Subcutaneous abdominal adipose tissue (tissue), 5 donors: ENCODE measurements at regions not wholly inside any gene's neighbourhood (a gene's known extent, or its start where the extent isn't known, plus 50 kb on each side); places are given as distances from the start of the nearest gene placed in this dataset.
"Not testable (repeated sequence)": the region's sequence is repeated elsewhere in the genome, so short reads cannot be mapped to it uniquely, and the experiment has no call there.

ENCODE experiments used
- H3K27ac ChIP-seq: one replicate; pipeline ENCODE4 v1.7.0; 2013; ENCODE audit warnings: low read depth, mild to moderate bottlenecking, inconsistent platforms, low read length, moderate library complexity
- H3K27me3 ChIP-seq, 5 donors: one replicate each; pipeline ENCODE4 v1.7.0; 2013; ENCODE audit warnings: low read length in 5 of 5, inconsistent platforms in 1 of 5; ENCODE audit not compliant: control insufficient read depth in 5 of 5, insufficient read depth in 4 of 5
- H3K36me3 ChIP-seq, 5 donors: one replicate each; pipeline ENCODE4 v1.7.0; 2013; ENCODE audit warnings: low read length in 5 of 5; ENCODE audit not compliant: control insufficient read depth in 5 of 5, insufficient read depth in 5 of 5
- H3K4me1 ChIP-seq, 5 donors: one replicate each; pipeline ENCODE4 v1.7.0; 2013; ENCODE audit warnings: low read length in 5 of 5, mild to moderate bottlenecking in 3 of 5, moderate library complexity in 1 of 5; ENCODE audit not compliant: control insufficient read depth in 5 of 5, insufficient read depth in 5 of 5
- H3K4me3 ChIP-seq, 5 donors: one replicate each; pipeline ENCODE4 v1.7.0; 2013; ENCODE audit warnings: low read length in 5 of 5, low read depth in 1 of 5
- H3K9ac ChIP-seq, 5 donors: one replicate each; pipeline ENCODE4 v1.7.0; 2013; ENCODE audit warnings: low read length in 5 of 5, mild to moderate bottlenecking in 4 of 5, moderate library complexity in 3 of 5
- H3K9me3 ChIP-seq, 5 donors: one replicate each; pipeline ENCODE4 v1.7.0; 2013; ENCODE audit warnings: low read length in 5 of 5; ENCODE audit not compliant: control insufficient read depth in 5 of 5
- donor health status: healthy.
- donor health status: healthy.
- donor health status: healthy.
- donor health status: healthy.
- donor health status: healthy.

DNA sequence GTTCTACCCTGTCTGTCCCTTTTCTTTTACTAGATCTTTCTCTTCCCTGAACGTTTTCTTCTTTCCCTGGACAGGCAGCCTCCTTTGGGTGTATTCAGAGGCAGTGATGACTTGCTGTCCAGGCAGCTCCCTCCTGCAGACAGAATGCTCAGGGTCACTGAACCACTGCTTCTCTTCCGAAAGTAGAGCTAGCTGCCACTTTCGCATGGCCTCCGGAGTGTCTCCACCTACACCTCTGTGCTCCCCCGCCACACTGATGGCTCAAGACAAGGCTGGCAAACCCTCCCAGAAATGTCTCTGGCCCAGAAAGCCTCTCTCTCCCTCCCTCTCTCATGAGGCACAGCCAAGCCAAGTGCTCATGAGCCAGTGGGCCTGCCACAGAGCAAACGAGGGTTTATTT lies 207.8 kb downstream of the CDRT15L2 start:
- Histone ChIP-seq H3K27ac (no peak overlapping the region), H3K4me3 (no peak overlapping the region), H3K36me3 (no peaks in the 10 kb centered on the region), H3K9ac (no peak overlapping the region), H3K27me3 (peaks cover 0 to 16% (median 7%) of the 10 kb centered on the region in 5 donors), H3K4me1 (peaks cover 0 to 6% (median 0%) of the 10 kb centered on the region in 5 donors), H3K9me3 (no peaks in the 10 kb centered on the region)

- H3K4me1 ChIP-seq = no peaks in the 10 kb centered on the region
- H3K9me3 ChIP-seq = no peaks in the 10 kb centered on the region
- H3K9ac ChIP-seq = no peak overlapping the region
- no peaks in the 10 kb centered on the region for H3K36me3 ChIP-seq
- no peak overlapping the region for H3K4me3 ChIP-seq
- H3K27ac ChIP-seq = no peak overlapping the region
- H3K27me3 ChIP-seq = no peaks in the 10 kb centered on the region
Measured at GRCh38 chr17:20791626-20792025, 212.1 kb downstream of the CDRT15L2 start.

GRCh38 chr17:20794532-20794931 lies 215.0 kb downstream of the CDRT15L2 start:
- not testable (repeated sequence) for H3K4me3 ChIP-seq, H3K27ac ChIP-seq, H3K4me1 ChIP-seq, H3K9ac ChIP-seq, H3K9me3 ChIP-seq, H3K27me3 ChIP-seq, H3K36me3 ChIP-seq

DNA sequence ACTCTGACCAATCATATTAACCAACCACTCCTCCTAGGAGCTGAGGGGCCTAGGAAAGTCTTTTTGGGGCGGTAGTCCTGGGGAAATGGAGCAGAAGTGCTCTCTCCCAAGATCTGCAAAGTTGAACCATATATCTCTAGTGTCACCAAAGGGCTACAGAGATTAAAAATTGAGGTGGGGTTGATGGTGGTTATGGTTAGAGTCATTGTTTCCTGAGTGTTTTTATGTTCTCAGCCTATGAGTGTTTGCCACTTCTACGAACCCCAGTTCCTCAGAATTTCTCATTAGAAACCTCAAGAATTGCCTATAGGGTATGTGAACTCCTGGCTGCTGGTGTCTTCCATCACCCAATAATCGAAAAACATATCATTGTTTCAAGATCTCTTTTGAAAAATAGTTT lies 217.8 kb downstream of the CDRT15L2 start:
- no peak overlapping the region for H3K9ac ChIP-seq
- H3K4me1 ChIP-seq = no peaks in the 10 kb centered on the region
- H3K27ac ChIP-seq = no peak overlapping the region
- H3K4me3 ChIP-seq = no peak overlapping the region
- H3K36me3 ChIP-seq = no peaks in the 10 kb centered on the region
- no peaks in the 10 kb centered on the region for H3K9me3 ChIP-seq
- peaks cover 0 to 2% (median 0%) of the 10 kb centered on the region in 5 donors for H3K27me3 ChIP-seq

DNA sequence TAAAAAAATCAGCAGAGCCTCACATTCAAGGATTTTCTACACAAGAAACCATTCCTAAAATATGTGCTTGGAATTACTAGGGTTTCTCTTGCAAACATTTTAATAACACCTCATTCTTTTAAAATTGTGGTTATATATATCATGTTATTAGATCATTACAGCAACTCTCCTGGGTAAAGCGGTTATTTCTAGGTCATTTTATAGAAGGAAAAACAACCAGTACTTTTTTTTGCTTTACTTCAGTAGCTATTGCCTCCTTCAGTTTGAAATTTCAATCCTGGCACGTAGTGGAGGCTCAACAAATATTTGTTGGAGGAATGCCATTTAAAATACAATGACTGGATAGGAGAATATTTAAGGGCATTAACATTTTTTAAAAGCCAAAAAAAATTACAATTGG lies 220.6 kb downstream of the CDRT15L2 start:
- no peaks in the 10 kb centered on the region for H3K4me1 ChIP-seq
- no peak overlapping the region for H3K4me3 ChIP-seq
- H3K27ac ChIP-seq = no peak overlapping the region
- H3K27me3 ChIP-seq = peaks cover 0 to 2% (median 0%) of the 10 kb centered on the region in 5 donors
- no peak overlapping the region for H3K9ac ChIP-seq
- no peaks in the 10 kb centered on the region for H3K9me3 ChIP-seq
- H3K36me3 ChIP-seq = no peaks in the 10 kb centered on the region

- H3K4me3 ChIP-seq = no peak overlapping the region
- peaks cover 0 to 5% (median 0%) of the 10 kb centered on the region in 5 donors for H3K9me3 ChIP-seq
- H3K36me3 ChIP-seq = no peaks in the 10 kb centered on the region
- no peak overlapping the region for H3K9ac ChIP-seq
- H3K4me1 ChIP-seq = no peaks in the 10 kb centered on the region
- no peak overlapping the region for H3K27ac ChIP-seq
- H3K27me3 ChIP-seq = no peaks in the 10 kb centered on the region
Measured at GRCh38 chr17:20805751-20806150, 226.2 kb downstream of the CDRT15L2 start.

DNA sequence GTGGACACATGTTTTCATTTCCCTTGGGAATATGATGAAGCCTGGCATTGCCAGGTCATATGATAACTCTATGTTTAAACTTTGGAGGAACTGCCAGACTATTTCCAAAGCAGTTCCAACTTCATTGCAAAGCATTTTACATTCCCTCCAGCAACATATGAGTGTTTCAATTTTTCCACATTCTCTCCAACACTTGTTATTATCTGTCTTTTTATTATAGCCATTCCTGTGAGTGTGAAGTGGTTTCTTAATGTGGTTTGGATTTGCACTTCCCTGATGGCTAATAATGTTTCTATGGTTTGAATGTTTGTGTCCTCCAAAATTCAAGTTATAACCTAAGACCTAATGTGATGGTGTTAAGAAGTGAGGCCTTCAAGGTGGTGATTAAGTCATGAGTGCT lies 228.0 kb downstream of the CDRT15L2 start:
- H3K27me3 ChIP-seq, H3K9me3 ChIP-seq, H3K9ac ChIP-seq, H3K36me3 ChIP-seq, H3K27ac ChIP-seq, H3K4me3 ChIP-seq, H3K4me1 ChIP-seq: not testable (repeated sequence)

- H3K27ac ChIP-seq, H3K36me3 ChIP-seq, H3K27me3 ChIP-seq, H3K9me3 ChIP-seq, H3K4me1 ChIP-seq, H3K4me3 ChIP-seq, H3K9ac ChIP-seq: not testable (repeated sequence)
Measured at GRCh38 chr17:20815410-20815809, 227.4 kb downstream of the USP22 start.

GRCh38 chr17:20823905-20824304 lies 218.9 kb downstream of the USP22 start:
- Histone ChIP-seq H3K27me3 (peaks cover 0 to 3% (median 0%) of the 10 kb centered on the region in 5 donors), H3K27ac (no peak overlapping the region), H3K4me1 (no peaks in the 10 kb centered on the region), H3K36me3 (no peaks in the 10 kb centered on the region), H3K4me3 (no peak overlapping the region), H3K9ac (no peak overlapping the region), H3K9me3 (peaks cover 0 to 4% (median 3%) of the 10 kb centered on the region in 5 donors)

DNA sequence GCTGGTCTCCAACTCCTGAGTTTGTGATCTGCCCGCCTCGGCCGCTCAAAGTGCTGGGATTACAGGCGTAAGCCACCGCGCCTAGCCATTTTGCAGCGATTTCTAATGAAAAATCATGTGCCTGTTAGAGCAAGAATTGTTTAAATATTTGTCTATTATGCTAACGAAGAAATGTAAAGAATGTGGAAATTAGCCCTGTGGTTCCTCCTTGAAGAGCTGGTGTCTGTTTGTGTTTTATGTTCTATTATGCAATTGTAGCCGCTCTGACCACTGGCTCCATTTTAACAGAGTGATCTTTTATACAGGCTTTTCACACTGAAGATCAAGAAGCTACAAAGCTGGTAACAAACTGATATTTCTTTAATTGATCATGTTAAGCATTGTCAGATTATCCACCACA lies 217.3 kb downstream of the USP22 start:
- H3K36me3 ChIP-seq = no peaks in the 10 kb centered on the region
- H3K9me3 ChIP-seq = peaks cover 0 to 4% (median 3%) of the 10 kb centered on the region in 5 donors
- H3K4me3 ChIP-seq = no peak overlapping the region
- peaks cover 0 to 3% (median 0%) of the 10 kb centered on the region in 5 donors for H3K27me3 ChIP-seq
- no peaks in the 10 kb centered on the region for H3K4me1 ChIP-seq
- H3K27ac ChIP-seq = no peak overlapping the region
- H3K9ac ChIP-seq = no peak overlapping the region

DNA sequence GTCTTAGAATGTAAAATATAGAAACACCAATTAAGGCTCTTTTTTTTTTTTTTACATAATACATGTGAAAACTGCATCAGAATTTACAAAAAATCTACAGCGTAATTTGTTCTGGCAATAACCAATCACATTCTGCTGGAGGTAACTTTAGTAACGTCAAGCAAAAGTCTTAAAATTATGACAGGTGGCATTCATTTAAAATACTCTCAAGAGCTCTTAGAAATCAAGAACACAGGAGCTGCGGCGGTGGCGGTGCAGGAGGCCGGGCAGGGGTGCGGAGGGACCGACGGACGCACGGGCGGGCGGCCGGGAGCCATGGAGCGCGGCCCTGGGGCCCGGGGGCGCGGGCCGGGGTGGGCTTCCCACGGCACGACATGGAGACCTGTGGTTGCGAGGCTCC lies 202.4 kb downstream of the USP22 start:
- H3K4me3 ChIP-seq, H3K27ac ChIP-seq, H3K9me3 ChIP-seq, H3K36me3 ChIP-seq, H3K4me1 ChIP-seq, H3K9ac ChIP-seq: not testable (repeated sequence)
- peaks cover 0 to 14% (median 10%) of the 10 kb centered on the region in 5 donors for H3K27me3 ChIP-seq
